ENCODE measurements at regions not wholly inside any gene's neighbourhood (a gene's known extent, or its start where the extent isn't known, plus 50 kb on each side); places are given as distances from the start of the nearest gene placed in this dataset.
"Not testable (repeated sequence)": the region's sequence is repeated elsewhere in the genome, so short reads cannot be mapped to it uniquely, and the experiment has no call there.

DNA sequence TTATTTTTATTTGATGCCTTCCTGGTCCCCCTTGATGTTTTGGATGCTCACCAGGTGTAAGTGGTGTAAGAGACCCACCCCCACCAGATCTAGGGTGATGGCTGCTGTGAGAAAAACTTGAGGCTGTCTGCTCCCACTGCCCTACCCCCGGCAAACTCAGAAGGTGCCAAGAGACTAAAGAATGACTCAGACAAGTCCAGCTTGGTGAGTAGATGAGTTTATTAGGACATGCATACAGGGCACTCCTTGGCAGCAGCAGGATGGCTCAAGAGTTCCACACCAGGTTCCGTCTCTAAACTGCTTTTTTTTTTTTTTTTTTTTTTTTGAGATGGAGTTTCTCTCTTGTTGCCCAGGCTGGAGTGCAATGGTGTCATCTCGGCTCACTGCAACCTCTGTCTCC, 84.0 kb upstream of the HPF1 start:
- Histone ChIP-seq H3K4me3 (ENCODE audit: low read length in 2 of 2) (no peak overlapping the region), H3K27ac (ENCODE audit: low read depth in 1 of 2, low read length in 2 of 2) (no peak overlapping the region), H3K36me3 (ENCODE audit: control insufficient read depth in 1 of 2, insufficient read depth in 2 of 2, low read length in 1 of 2) (no peaks in the 10 kb centered on the region), H3K4me1 (ENCODE audit: control insufficient read depth in 1 of 2, insufficient read depth in 2 of 2, low read length in 2 of 2) (no peaks in the 10 kb centered on the region), H3K9me3 (ENCODE audit: control insufficient read depth, low read length) (no peaks in the 10 kb centered on the region), H3K27me3 (ENCODE audit: control insufficient read depth in 1 of 2, insufficient read depth in 2 of 2, low read length in 1 of 2) (no peaks in the 10 kb centered on the region)
- DNase-seq (no peak), ATAC-seq (ENCODE audit: low FRiP score) (no peak)
- intact Hi-C loops (cut with DNase I): no loop called here
- WGBS, 2 donors: 82 to 83% methylated on average over 3 of the region's 3 CpGs

DNA sequence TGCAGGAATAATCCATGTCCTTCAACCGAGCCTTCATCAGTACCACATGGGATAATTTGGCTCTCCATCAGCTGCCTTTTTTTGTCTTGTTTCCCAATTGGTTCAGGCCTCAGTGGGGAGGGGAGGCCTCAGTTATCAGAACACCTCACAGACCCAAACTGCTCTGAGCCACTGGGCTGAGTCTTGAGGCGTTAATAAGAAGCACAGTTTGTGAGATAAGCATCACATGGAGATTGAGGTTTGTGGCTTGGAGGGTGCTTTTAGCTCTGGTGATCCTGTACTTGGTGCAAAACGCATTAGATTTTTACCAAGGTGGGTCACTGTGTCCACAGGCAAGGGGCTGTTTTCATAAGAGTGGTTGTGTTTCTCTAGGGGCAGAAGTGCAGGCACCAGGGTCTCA, 82.8 kb upstream of the HPF1 start:
- WGBS, 2 donors: 56 to 59% methylated on average over 3 of the region's 3 CpGs
- DNase-seq (no peak), ATAC-seq (ENCODE audit: low FRiP score) (no peak)
- no peak overlapping the region for H3K4me3 ChIP-seq (ENCODE audit: low read length in 2 of 2)
- no peaks in the 10 kb centered on the region for H3K4me1 ChIP-seq (ENCODE audit: control insufficient read depth in 1 of 2, insufficient read depth in 2 of 2, low read length in 2 of 2)
- H3K27ac ChIP-seq (ENCODE audit: low read depth in 1 of 2, low read length in 2 of 2): no peak overlapping the region
- intact Hi-C loops (cut with DNase I): no loop called here
- no peaks in the 10 kb centered on the region for H3K27me3 ChIP-seq (ENCODE audit: control insufficient read depth in 1 of 2, insufficient read depth in 2 of 2, low read length in 1 of 2)
- H3K36me3 ChIP-seq (ENCODE audit: control insufficient read depth in 1 of 2, insufficient read depth in 2 of 2, low read length in 1 of 2): no peaks in the 10 kb centered on the region
- no peaks in the 10 kb centered on the region for H3K9me3 ChIP-seq (ENCODE audit: control insufficient read depth, low read length)

DNA sequence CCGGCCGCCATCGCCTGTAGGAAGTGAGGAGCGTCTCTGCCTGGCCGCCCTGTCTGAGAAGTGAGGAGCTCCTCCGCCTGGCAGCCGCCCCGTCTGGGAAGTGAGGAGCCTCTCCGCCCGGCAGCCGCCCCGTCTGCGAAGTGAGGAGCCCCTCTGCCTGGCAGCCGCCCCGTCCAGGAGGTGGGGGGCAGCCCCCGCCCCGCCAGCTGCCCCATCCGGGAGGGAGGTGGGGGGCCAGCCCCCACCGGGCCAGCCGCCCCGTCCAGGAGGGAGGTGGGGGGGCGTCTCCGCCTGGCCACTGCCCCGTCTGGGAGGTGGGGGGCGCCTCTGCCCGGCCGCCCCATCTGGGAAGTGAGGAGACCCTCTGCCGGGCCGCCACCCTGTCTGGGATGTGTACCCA, 70.6 kb upstream of the HPF1 start:
- DNase-seq; H3K9me3 ChIP-seq (ENCODE audit: control insufficient read depth, low read length); intact Hi-C loops (cut with DNase I); ATAC-seq (ENCODE audit: low FRiP score); H3K27ac ChIP-seq (ENCODE audit: low read depth in 1 of 2, low read length in 2 of 2); H3K4me1 ChIP-seq (ENCODE audit: control insufficient read depth in 1 of 2, insufficient read depth in 2 of 2, low read length in 2 of 2); H3K27me3 ChIP-seq (ENCODE audit: control insufficient read depth in 1 of 2, insufficient read depth in 2 of 2, low read length in 1 of 2); H3K4me3 ChIP-seq (ENCODE audit: low read length in 2 of 2); H3K36me3 ChIP-seq (ENCODE audit: control insufficient read depth in 1 of 2, insufficient read depth in 2 of 2, low read length in 1 of 2): not testable (repeated sequence)
- 95 to 97% methylated on average over 16 to 29 of the region's 29 CpGs for WGBS, 2 donors

DNA sequence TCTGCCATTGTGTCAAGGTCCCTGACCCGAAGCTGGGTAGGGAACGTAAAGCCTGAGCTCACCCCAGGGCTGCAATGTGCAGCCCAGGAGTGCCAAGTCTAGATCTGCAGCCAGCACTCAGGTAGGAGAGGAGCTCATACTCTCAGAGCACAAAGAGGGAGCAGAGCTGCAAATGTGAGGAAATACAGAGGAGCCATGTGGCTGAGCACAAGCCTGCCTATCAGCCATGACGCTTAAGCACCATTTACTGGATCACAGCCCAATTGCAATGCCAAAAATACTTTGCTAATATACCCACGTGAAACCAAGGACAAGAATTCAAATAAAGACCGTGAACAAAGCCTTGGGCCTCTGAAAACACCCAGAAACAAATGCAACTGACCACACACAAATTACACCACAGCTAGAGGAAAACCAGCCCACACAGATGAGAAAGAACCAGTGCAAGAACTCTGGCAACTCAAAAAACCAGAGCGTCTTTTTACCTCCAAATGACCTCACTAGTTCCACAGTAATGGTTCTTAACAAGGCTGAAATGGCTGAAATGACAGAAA, 69.0 kb upstream of the HPF1 start:
- 53 to 58% methylated on average over 6 of the region's 6 CpGs for WGBS, 2 donors
- no peak for ATAC-seq (ENCODE audit: low FRiP score)
- H3K4me1 ChIP-seq (ENCODE audit: control insufficient read depth in 1 of 2, insufficient read depth in 2 of 2, low read length in 2 of 2): no peaks in the 10 kb centered on the region

DNA sequence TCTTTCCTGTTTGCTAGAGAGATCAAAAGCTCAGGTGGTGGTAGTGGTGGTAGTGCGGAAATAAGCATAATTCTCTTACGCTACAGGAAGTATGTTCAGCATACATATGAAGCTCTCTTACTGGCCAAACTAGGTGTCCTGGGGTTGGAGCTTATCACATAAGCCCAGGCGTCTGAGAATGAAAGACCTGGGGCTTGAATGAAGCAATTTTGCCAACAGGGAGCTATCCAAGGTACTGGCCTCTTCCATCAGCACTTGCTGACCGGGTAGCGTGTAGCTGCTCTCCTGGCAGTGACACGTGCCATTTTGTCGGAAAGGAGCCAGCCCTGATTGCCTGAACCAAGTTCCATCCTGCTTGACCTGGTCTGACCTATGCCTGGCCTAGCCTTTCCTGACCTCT, 65.9 kb upstream of the HPF1 start:
- intact Hi-C loops (cut with DNase I): no loop called here
- peaks cover under 1% of the 10 kb centered on the region for H3K9me3 ChIP-seq (ENCODE audit: control insufficient read depth, low read length)
- no peaks in the 10 kb centered on the region for H3K36me3 ChIP-seq (ENCODE audit: control insufficient read depth in 1 of 2, insufficient read depth in 2 of 2, low read length in 1 of 2)
- ATAC-seq (ENCODE audit: low FRiP score) (peak; percentile 29), DNase-seq (no peak)
- H3K4me3 ChIP-seq (ENCODE audit: low read length in 2 of 2): no peak overlapping the region
- no peak overlapping the region for H3K27ac ChIP-seq (ENCODE audit: low read depth in 1 of 2, low read length in 2 of 2)
- peaks cover 0 to 1% of the 10 kb centered on the region in 2 donors for H3K27me3 ChIP-seq (ENCODE audit: control insufficient read depth in 1 of 2, insufficient read depth in 2 of 2, low read length in 1 of 2)
- 19 to 24% methylated on average over 7 of the region's 7 CpGs for whole genome bisulfite sequencing, 2 donors
- H3K4me1 ChIP-seq (ENCODE audit: control insufficient read depth in 1 of 2, insufficient read depth in 2 of 2, low read length in 2 of 2): no peaks in the 10 kb centered on the region

More for the DNA sequence above, 69.0 kb upstream of the HPF1 start:
- DNase-seq: no peak
- H3K36me3 ChIP-seq (ENCODE audit: control insufficient read depth in 1 of 2, insufficient read depth in 2 of 2, low read length in 1 of 2): no peaks in the 10 kb centered on the region
- H3K9me3 ChIP-seq (ENCODE audit: control insufficient read depth, low read length): no peaks in the 10 kb centered on the region
- H3K27ac ChIP-seq (ENCODE audit: low read depth in 1 of 2, low read length in 2 of 2): no peak overlapping the region
- H3K4me3 ChIP-seq (ENCODE audit: low read length in 2 of 2): no peak overlapping the region
- peaks cover 0 to 1% of the 10 kb centered on the region in 2 donors for H3K27me3 ChIP-seq (ENCODE audit: control insufficient read depth in 1 of 2, insufficient read depth in 2 of 2, low read length in 1 of 2)
- intact Hi-C loops (cut with DNase I): no loop called here

DNA sequence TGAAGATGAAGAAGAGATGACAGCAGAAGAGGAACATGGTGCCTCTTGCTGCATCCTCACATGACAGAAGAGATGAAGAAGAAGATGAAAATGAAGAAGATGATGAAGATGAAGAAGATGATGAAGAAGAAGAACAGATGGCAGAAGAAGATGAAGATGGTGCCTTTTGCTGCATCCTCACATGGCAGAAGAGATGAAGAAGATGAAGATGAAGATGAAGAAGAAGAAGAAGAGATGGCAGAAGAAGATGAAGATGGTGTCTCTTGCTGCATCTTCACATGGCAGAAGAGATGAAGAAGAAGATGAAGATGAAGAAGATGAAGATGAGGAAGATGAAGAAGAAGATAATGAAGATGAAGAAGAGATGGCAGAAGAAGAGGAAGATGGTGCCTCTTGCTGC, 63.7 kb upstream of the HPF1 start:
- no peaks in the 10 kb centered on the region for H3K27me3 ChIP-seq (ENCODE audit: control insufficient read depth in 1 of 2, insufficient read depth in 2 of 2, low read length in 1 of 2)
- no peak overlapping the region for H3K4me3 ChIP-seq (ENCODE audit: low read length in 2 of 2)
- no peaks in the 10 kb centered on the region for H3K36me3 ChIP-seq (ENCODE audit: control insufficient read depth in 1 of 2, insufficient read depth in 2 of 2, low read length in 1 of 2)
- DNase-seq (no peak), ATAC-seq (ENCODE audit: low FRiP score) (no peak)
- H3K4me1 ChIP-seq (ENCODE audit: control insufficient read depth in 1 of 2, insufficient read depth in 2 of 2, low read length in 2 of 2): no peaks in the 10 kb centered on the region
- H3K9me3 ChIP-seq (ENCODE audit: control insufficient read depth, low read length): peaks cover 1% of the 10 kb centered on the region
- intact Hi-C loops (cut with DNase I): no loop called here
- no peak overlapping the region for H3K27ac ChIP-seq (ENCODE audit: low read depth in 1 of 2, low read length in 2 of 2)

DNA sequence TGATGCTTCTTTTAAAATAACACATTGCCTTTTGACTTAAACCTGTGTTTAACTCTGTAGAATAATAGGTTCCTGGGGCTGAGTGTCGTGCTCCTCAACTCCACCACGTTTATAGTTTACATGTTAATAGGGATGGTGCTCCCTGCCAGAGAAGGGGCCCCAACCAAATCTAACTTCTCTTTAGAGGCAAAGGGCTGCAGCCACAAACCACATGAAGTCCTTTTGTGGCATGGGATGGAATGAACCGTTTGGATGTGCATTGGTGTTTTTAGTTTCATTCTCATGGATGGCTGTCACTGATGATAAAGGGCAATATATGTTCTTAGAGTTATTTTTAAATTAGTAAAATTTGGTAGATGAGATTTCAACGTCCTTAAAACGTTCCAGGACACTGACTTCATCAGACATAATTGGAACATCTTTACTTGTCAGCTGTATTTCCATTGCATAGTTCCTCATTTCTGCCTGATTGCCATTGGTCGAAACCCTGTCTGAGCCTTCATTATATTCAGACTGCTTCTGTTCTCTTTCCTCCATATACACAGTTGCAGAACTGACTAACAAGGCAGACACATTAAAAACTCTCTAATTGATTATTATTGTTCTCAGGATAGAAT, 60.4 kb upstream of the HPF1 start:
- Histone ChIP-seq H3K27me3 (ENCODE audit: control insufficient read depth in 1 of 2, insufficient read depth in 2 of 2, low read length in 1 of 2) (no peaks in the 10 kb centered on the region), H3K4me1 (ENCODE audit: control insufficient read depth in 1 of 2, insufficient read depth in 2 of 2, low read length in 2 of 2) (no peaks in the 10 kb centered on the region), H3K9me3 (ENCODE audit: control insufficient read depth, low read length) (peaks cover 1% of the 10 kb centered on the region), H3K36me3 (ENCODE audit: control insufficient read depth in 1 of 2, insufficient read depth in 2 of 2, low read length in 1 of 2) (no peaks in the 10 kb centered on the region), H3K4me3 (ENCODE audit: low read length in 2 of 2) (no peak overlapping the region), H3K27ac (ENCODE audit: low read depth in 1 of 2, low read length in 2 of 2) (no peak overlapping the region)
- WGBS, 2 donors: 49 to 58% methylated on average over 6 of the region's 6 CpGs
- DNase-seq (no peak), ATAC-seq (ENCODE audit: low FRiP score) (no peak)
- intact Hi-C loops (cut with DNase I): no loop called here

DNA sequence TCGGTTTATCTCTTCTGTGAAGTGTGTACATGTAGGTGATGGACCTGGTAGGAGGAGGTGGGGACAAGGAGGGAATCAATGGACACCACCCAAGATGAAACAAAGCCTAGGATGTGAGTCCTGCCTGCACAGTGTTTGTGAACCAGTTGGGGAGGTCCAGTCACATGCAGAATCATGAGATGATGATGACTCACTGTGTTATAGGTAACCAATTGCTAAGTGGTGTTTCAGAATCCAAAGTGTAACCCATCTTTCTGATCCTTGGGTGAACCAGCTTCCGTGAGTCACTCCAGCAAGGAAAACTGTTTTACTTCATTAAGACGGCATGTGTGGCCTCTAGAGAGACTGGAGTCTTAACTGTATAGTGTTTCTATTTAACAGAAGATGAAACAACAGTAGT, 57.9 kb upstream of the HPF1 start:
- Histone ChIP-seq H3K9me3 (ENCODE audit: control insufficient read depth, low read length) (peaks cover 1% of the 10 kb centered on the region), H3K4me1 (ENCODE audit: control insufficient read depth in 1 of 2, insufficient read depth in 2 of 2, low read length in 2 of 2) (no peaks in the 10 kb centered on the region), H3K36me3 (ENCODE audit: control insufficient read depth in 1 of 2, insufficient read depth in 2 of 2, low read length in 1 of 2) (no peaks in the 10 kb centered on the region), H3K4me3 (ENCODE audit: low read length in 2 of 2) (no peak overlapping the region), H3K27me3 (ENCODE audit: control insufficient read depth in 1 of 2, insufficient read depth in 2 of 2, low read length in 1 of 2) (no peaks in the 10 kb centered on the region), H3K27ac (ENCODE audit: low read depth in 1 of 2, low read length in 2 of 2) (no peak overlapping the region)
- 57 to 61% methylated on average over 3 of the region's 3 CpGs for WGBS, 2 donors
- ATAC-seq (ENCODE audit: low FRiP score): no peak
- intact Hi-C loops (cut with DNase I): no loop called here
- DNase-seq: no peak

DNA sequence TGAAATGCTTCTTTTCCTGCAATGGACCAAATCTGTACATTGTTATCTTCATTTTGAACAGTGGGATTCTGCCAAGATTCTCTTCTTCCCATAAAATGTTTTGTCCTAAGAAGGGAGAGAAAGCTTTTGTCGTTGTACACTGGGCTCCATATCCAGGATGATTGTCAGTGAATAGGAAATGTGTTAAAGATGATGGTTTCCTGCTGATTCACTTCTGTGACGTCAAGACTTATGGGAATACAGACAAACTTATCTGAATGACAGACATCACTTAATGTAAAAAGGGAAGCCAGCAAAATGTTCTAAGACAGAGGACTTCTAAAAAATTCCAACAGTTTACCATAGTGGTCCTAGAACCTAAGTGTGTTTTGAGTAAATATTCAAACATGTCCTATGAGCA, 53.7 kb upstream of the HPF1 start:
- WGBS, 2 donors: 50 to 52% methylated on average over 2 of the region's 2 CpGs
- no peak for DNase-seq
- H3K36me3 ChIP-seq (ENCODE audit: control insufficient read depth in 1 of 2, insufficient read depth in 2 of 2, low read length in 1 of 2): no peaks in the 10 kb centered on the region
- no peaks in the 10 kb centered on the region for H3K4me1 ChIP-seq (ENCODE audit: control insufficient read depth in 1 of 2, insufficient read depth in 2 of 2, low read length in 2 of 2)
- H3K27ac ChIP-seq (ENCODE audit: low read depth in 1 of 2, low read length in 2 of 2): no peak overlapping the region
- no peak overlapping the region for H3K4me3 ChIP-seq (ENCODE audit: low read length in 2 of 2)
- intact Hi-C loops (cut with DNase I): loop anchor here in 1 of 2 donors (5.0 kb wide), 1 partner anchor 236 kb away; no protein-coding TSS in a partner anchor
- ATAC-seq (ENCODE audit: low FRiP score): no peak
- no peaks in the 10 kb centered on the region for H3K9me3 ChIP-seq (ENCODE audit: control insufficient read depth, low read length)
- no peaks in the 10 kb centered on the region for H3K27me3 ChIP-seq (ENCODE audit: control insufficient read depth in 1 of 2, insufficient read depth in 2 of 2, low read length in 1 of 2)

Measured in aorta (tissue), 5 donors.